RWPE1 (cell line): ENCODE measurements at regions not wholly inside any gene's neighbourhood (a gene's known extent, or its start where the extent isn't known, plus 50 kb on each side); places are given as distances from the start of the nearest gene placed in this dataset.

ENCODE experiments used
- CTCF ChIA-PET: fragments of 350-600 bp; sonication (Branson Sonifier 250); formaldehyde crosslinking; extraction: SDS; loops from one replicate; lab custom pipeline; 2021; lab: Yijun Ruan, JAX
- POLR2A ChIA-PET: fragments of 400-600 bp; formaldehyde crosslinking; extraction: SDS; loops from one replicate; lab custom pipeline; 2020; ENCODE audit warnings: antibody characterized with exemption; ENCODE audit not compliant: low non-redundant PET; lab: Yijun Ruan, JAX
- DNase-seq: peaks from one replicate; pipeline ENCODE4 v3.0.0; 2012; ENCODE audit warnings: low spot score
- H3K27ac ChIP-seq: fragments of 450-650 bp; 2 replicates; pipeline ENCODE4 v1.5.1; 2017
- CTCF ChIP-seq: fragments of 450-650 bp; conservative IDR thresholded peaks from 2 replicates; pipeline ENCODE4 v1.5.1; 2017; ENCODE audit warnings: low read depth, mild to moderate bottlenecking

GRCh38 chr6:27019651-27020552 lies 227.6 kb upstream of the PRSS16 start:
- TF ChIP-seq CTCF = no peak
- POLR2A ChIA-PET = interaction anchor here (1.0 kb wide), 1 partner anchor 360 kb away, joined by 4 read pairs; no protein-coding TSS in a partner anchor
- peak overlapping the region; percentile 98 for H3K27ac ChIP-seq
- DNase-seq = peak; percentile 89
- CTCF ChIA-PET = no interaction called here

- POLR2A ChIA-PET = interaction anchor here (1.0 kb wide), 1 partner anchor 360 kb away, joined by 4 read pairs; no protein-coding TSS in a partner anchor
- H3K27ac ChIP-seq = peak overlapping the region; percentile 98
- CTCF ChIA-PET = no interaction called here
- no peak for DNase-seq
- no peak for TF ChIP-seq CTCF
Measured at GRCh38 chr6:27020553-27020880, 227.0 kb upstream of the PRSS16 start.

- H3K27ac ChIP-seq = no peak overlapping the region
- no peak for DNase-seq
- CTCF ChIA-PET = interaction anchor here (0.6 kb wide), 1 partner anchor 451 kb away, joined by 3 read pairs; no protein-coding TSS in a partner anchor
- no peak for TF ChIP-seq CTCF
- POLR2A ChIA-PET = no interaction called here
Measured at GRCh38 chr6:27023664-27024063, 223.8 kb upstream of the PRSS16 start.

GRCh38 chr6:27025351-27025750 lies 222.2 kb upstream of the PRSS16 start:
- ChIA-PET POLR2A (no interaction called here), CTCF (interaction anchor here (0.6 kb wide), 1 partner anchor 48 kb away, joined by 3 read pairs; no protein-coding TSS in a partner anchor)
- DNase-seq = no peak
- no peak overlapping the region for H3K27ac ChIP-seq
- TF ChIP-seq CTCF = no peak

- no peak for DNase-seq
- ChIA-PET CTCF (no interaction called here), POLR2A (no interaction called here)
- TF ChIP-seq CTCF = no peak
- no peak overlapping the region for H3K27ac ChIP-seq
Measured at GRCh38 chr6:27026361-27026760, 221.1 kb upstream of the PRSS16 start.

- POLR2A ChIA-PET = no interaction called here
- CTCF ChIA-PET = no interaction called here
- peak; percentile 55 for DNase-seq
- H3K27ac ChIP-seq = no peak overlapping the region
- TF ChIP-seq CTCF = no peak
Measured at GRCh38 chr6:27031302-27031701, 216.2 kb upstream of the PRSS16 start.
